ENCODE measurements at regions not wholly inside any gene's neighbourhood (a gene's known extent, or its start where the extent isn't known, plus 50 kb on each side); places are given as distances from the start of the nearest gene placed in this dataset.

- TF ChIP-seq MYC (IDR thresholded peaks at IDR 0.05; ENCODE audit: insufficient read depth, insufficient read length, insufficient replicate concordance, low read length, severe bottlenecking) (no peak), SREBF2 (IDR thresholded peaks at IDR 0.05; ENCODE audit: low read length) (no peak), MTA2 (IDR thresholded peaks at IDR 0.05; ENCODE audit: low read depth) (no peak), POLR2A (IDR thresholded peaks at IDR 0.05; ENCODE audit: low read depth, low read length) (no peak), MLLT1 (IDR thresholded peaks at IDR 0.05) (no peak), TAF1 (IDR thresholded peaks at IDR 0.05; ENCODE audit: borderline replicate concordance, low read depth, low read length) (no peak), EZH2 (IDR thresholded peaks at IDR 0.05; ENCODE audit: borderline replicate concordance, control insufficient read depth, low read depth, low read length) (no peak), MAX (IDR thresholded peaks at IDR 0.05; ENCODE audit: low read depth, low read length) (no peak)
Observed at GRCh38 chr1:30270461-30270860, 452.9 kb downstream of the MATN1 start.
